Stomach (tissue), 4 donors: ENCODE measurements at regions not wholly inside any gene's neighbourhood (a gene's known extent, or its start where the extent isn't known, plus 50 kb on each side); places are given as distances from the start of the nearest gene placed in this dataset.

Experiments
- EP300 ChIP-seq: sonication (generic); formaldehyde crosslinking; IDR thresholded peaks from one replicate; pipeline ENCODE4 v1.6.1; 2017; ENCODE audit warnings: antibody characterized with exemption
- POLR2A ChIP-seq, 4 donors: fragments of 450-650 bp; IDR thresholded peaks; one replicate each; pipeline ENCODE4 v1.6.1; 2016; ENCODE audit warnings: antibody characterized with exemption in 4 of 4, control low read depth in 2 of 4, mild to moderate bottlenecking in 1 of 4, moderate library complexity in 1 of 4
- POLR2AphosphoS5 ChIP-seq, 3 donors: sonication (generic); formaldehyde crosslinking; IDR thresholded peaks; one replicate each; pipeline ENCODE4 v1.6.1; 2016; ENCODE audit warnings: antibody characterized with exemption in 3 of 3
- TF ChIP-seq, protein P1 (sequence below), 7 experiments: fragments of 450-650 bp in 4 of 7; fragments of 200-600 bp in 3 of 7; sonication (generic) in 3 of 7; IDR thresholded peaks; one replicate each; pipeline ENCODE4 v1.5.1; 2016 to 2019; ENCODE audit warnings: antibody characterized with exemption in 7 of 7, control low read depth in 2 of 7, mild to moderate bottlenecking in 1 of 7

DNA sequence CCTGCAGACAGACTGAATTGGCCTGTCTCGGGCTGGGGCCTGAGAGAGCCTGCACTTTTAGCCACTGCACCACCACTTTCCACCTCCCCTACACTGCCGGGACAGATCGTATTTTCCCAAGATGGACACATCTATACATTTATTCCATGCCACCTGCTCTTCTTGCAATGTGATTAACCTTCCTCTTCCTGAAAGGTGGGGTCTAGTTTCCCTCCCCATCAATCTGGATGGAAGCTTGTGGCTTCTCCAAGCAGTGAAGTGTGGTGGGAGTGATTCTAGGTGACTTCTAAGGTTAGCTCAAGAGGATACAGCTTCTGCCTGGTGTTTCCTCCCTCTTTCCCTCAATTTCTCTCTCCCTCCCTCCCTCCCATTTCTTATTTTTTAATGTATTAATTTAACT lies 143.7 kb downstream of the GPCPD1 start:
- TF ChIP-seq POLR2A (IDR thresholded peaks at IDR 0.05) (no peak), EP300 (no peak), POLR2AphosphoS5 (IDR thresholded peaks at IDR 0.05) (no peak)
- TF ChIP-seq, protein P1, sequence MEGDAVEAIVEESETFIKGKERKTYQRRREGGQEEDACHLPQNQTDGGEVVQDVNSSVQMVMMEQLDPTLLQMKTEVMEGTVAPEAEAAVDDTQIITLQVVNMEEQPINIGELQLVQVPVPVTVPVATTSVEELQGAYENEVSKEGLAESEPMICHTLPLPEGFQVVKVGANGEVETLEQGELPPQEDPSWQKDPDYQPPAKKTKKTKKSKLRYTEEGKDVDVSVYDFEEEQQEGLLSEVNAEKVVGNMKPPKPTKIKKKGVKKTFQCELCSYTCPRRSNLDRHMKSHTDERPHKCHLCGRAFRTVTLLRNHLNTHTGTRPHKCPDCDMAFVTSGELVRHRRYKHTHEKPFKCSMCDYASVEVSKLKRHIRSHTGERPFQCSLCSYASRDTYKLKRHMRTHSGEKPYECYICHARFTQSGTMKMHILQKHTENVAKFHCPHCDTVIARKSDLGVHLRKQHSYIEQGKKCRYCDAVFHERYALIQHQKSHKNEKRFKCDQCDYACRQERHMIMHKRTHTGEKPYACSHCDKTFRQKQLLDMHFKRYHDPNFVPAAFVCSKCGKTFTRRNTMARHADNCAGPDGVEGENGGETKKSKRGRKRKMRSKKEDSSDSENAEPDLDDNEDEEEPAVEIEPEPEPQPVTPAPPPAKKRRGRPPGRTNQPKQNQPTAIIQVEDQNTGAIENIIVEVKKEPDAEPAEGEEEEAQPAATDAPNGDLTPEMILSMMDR (IDR thresholded peaks at IDR 0.05) = no peak
